T-helper 1 cell (primary cell): ENCODE measurements at regions not wholly inside any gene's neighbourhood (a gene's known extent, or its start where the extent isn't known, plus 50 kb on each side); places are given as distances from the start of the nearest gene placed in this dataset.
"Not testable (repeated sequence)": the region's sequence is repeated elsewhere in the genome, so short reads cannot be mapped to it uniquely, and the experiment has no call there.

Experiments used
- DNase-seq, 5 donors: peaks; one replicate each; pipeline ENCODE4 v3.0.0-alpha.2; 2012 to 2020

- not testable (repeated sequence) for DNase-seq
Observed at GRCh38 chr21:32823296-32823695, 51.7 kb upstream of the PAXBP1 start.

GRCh38 chr21:32824950-32825349, 53.4 kb upstream of the PAXBP1 start:
- no peak for DNase-seq

GRCh38 chr21:32826329-32827167, 55.0 kb upstream of the PAXBP1 start:
- DNase-seq = peak in 2 of 5 donors; percentile 15 to 34

GRCh38 chr21:32828908-32829307, 57.4 kb upstream of the PAXBP1 start:
- no peak for DNase-seq

- no peak for DNase-seq
Observed at GRCh38 chr21:32829504-32829903, 57.9 kb upstream of the PAXBP1 start.

GRCh38 chr21:32831779-32832178, 60.2 kb upstream of the PAXBP1 start:
- not testable (repeated sequence) for DNase-seq

- no peak for DNase-seq
Observed at GRCh38 chr21:32834211-32834915, 62.8 kb upstream of the PAXBP1 start.

GRCh38 chr21:32834916-32835235, 63.3 kb upstream of the PAXBP1 start:
- DNase-seq = no peak

GRCh38 chr21:32842146-32842545, 70.6 kb upstream of the PAXBP1 start:
- DNase-seq = no peak

GRCh38 chr21:32843561-32843960, 72.0 kb upstream of the PAXBP1 start:
- DNase-seq = no peak

- DNase-seq = no peak
Observed at GRCh38 chr21:32844076-32844475, 72.5 kb upstream of the PAXBP1 start.

GRCh38 chr21:32844653-32845436, 73.3 kb upstream of the PAXBP1 start:
- no peak for DNase-seq

- no peak for DNase-seq
Observed at GRCh38 chr21:32858628-32859027, 87.1 kb upstream of the PAXBP1 start.

GRCh38 chr21:32860399-32860798, 88.8 kb upstream of the PAXBP1 start:
- no peak for DNase-seq

- DNase-seq = no peak
Observed at GRCh38 chr21:32861866-32862265, 90.3 kb upstream of the PAXBP1 start.

GRCh38 chr21:32867597-32867996, 96.0 kb upstream of the PAXBP1 start:
- DNase-seq = no peak

- no peak for DNase-seq
Observed at GRCh38 chr21:32868631-32869454, 97.3 kb upstream of the PAXBP1 start.

GRCh38 chr21:32869459-32869858, 97.9 kb upstream of the PAXBP1 start:
- DNase-seq = no peak

- no peak for DNase-seq
Observed at GRCh38 chr21:32876426-32876825, 104.9 kb upstream of the PAXBP1 start.

- DNase-seq = not testable (repeated sequence)
Observed at GRCh38 chr21:32877888-32878287, 106.3 kb upstream of the PAXBP1 start.

- DNase-seq = no peak
Observed at GRCh38 chr21:32878661-32879060, 107.1 kb upstream of the PAXBP1 start.

GRCh38 chr21:32881458-32881857, 109.9 kb upstream of the PAXBP1 start:
- no peak for DNase-seq

GRCh38 chr21:32884062-32884461, 112.5 kb upstream of the PAXBP1 start:
- DNase-seq = no peak
